ENCODE measurements at regions not wholly inside any gene's neighbourhood (a gene's known extent, or its start where the extent isn't known, plus 50 kb on each side); places are given as distances from the start of the nearest gene placed in this dataset.

GRCh38 chr21:32135401-32136363 is 143.2 kb downstream of the MIS18A start:
- Histone ChIP-seq H2BK5ac (ENCODE audit: insufficient read length, low read length) (no peak overlapping the region), H2AK5ac (ENCODE audit: insufficient read length, low read length) (no peak overlapping the region), H3K14ac (ENCODE audit: insufficient read depth, low read length) (no peak overlapping the region), H3K23me2 (ENCODE audit: insufficient read length, low read depth, low read length, poor library complexity, severe bottlenecking) (no peaks in the 10 kb centered on the region), H3K27ac (ENCODE audit: insufficient read length, low read depth, low read length) (no peak overlapping the region), H3K23ac (ENCODE audit: insufficient read length, low read depth, low read length) (no peak overlapping the region), H4K8ac (replicated peaks; ENCODE audit: insufficient read length, low read depth, low read length) (no peak overlapping the region), H2BK20ac (ENCODE audit: low read depth, low read length, poor library complexity, severe bottlenecking) (no peak overlapping the region), H3K4me2 (ENCODE audit: insufficient read depth, insufficient read length, low read length) (no peak overlapping the region), H3T11ph (ENCODE audit: low read length) (no peak overlapping the region), H3K79me2 (ENCODE audit: insufficient read depth, low read length) (no peaks in the 10 kb centered on the region), H2BK120ac (ENCODE audit: low read depth, low read length, poor library complexity, severe bottlenecking) (no peak overlapping the region), H3K18ac (ENCODE audit: insufficient read length, low read depth, low read length) (no peak overlapping the region), H2BK12ac (ENCODE audit: insufficient read length, low read depth, low read length) (no peak overlapping the region), H3K9ac (ENCODE audit: extremely low read depth, insufficient read length, low read length) (no peak overlapping the region), H3K4me1 (ENCODE audit: insufficient read depth, low read length) (no peaks in the 10 kb centered on the region), H4K5ac (ENCODE audit: insufficient read length, low read depth, low read length) (no peak overlapping the region), H3K79me1 (ENCODE audit: insufficient read depth, low read depth, low read length, poor library complexity, severe bottlenecking) (no peaks in the 10 kb centered on the region), H3K4ac (ENCODE audit: low read depth, low read length) (no peak overlapping the region), H4K20me1 (ENCODE audit: control insufficient read depth, insufficient read depth, insufficient read length) (no peaks in the 10 kb centered on the region), H4K91ac (ENCODE audit: insufficient read length, low read depth, low read length) (no peak overlapping the region), H2BK15ac (ENCODE audit: low read depth, low read length) (no peak overlapping the region), H3K9me3 (ENCODE audit: control insufficient read depth, low read depth, low read length) (no peaks in the 10 kb centered on the region), H2AFZ (ENCODE audit: low read length) (no peak overlapping the region), H3K27me3 (ENCODE audit: insufficient read depth, low read length) (no peaks in the 10 kb centered on the region), H3K56ac (ENCODE audit: insufficient read length, low read depth, low read length) (no peak overlapping the region)
- H3K27me3 Mint-ChIP-seq (ENCODE audit: low read depth), result no peaks in the 10 kb centered on the region; the same call in none of the 2 replicates
- TF ChIP-seq CTCF (conservative IDR thresholded peaks at IDR 0.05), result peak; percentile 34; the same call in 2 of the 3 replicates
- no peak overlapping the region for H3K27ac Mint-ChIP-seq
- no peak overlapping the region for H3K4me3 Mint-ChIP-seq
- peaks cover 0 to 4% (median 0%) of the 10 kb centered on the region in 3 experiments; a peak in 2 of 7 replicates for H3K36me3 Mint-ChIP-seq (ENCODE audit: insufficient read depth in 1 of 3, low read depth in 3 of 3)
- H3K4me1 Mint-ChIP-seq, result peaks cover 4 to 10% of the 10 kb centered on the region in 2 experiments
- peaks cover 0 to 9% of the 10 kb centered on the region in 2 experiments; a peak in 2 of 5 replicates for H3K9me3 Mint-ChIP-seq
- DNase-seq, result peak; percentile 20
- WGBS (ENCODE audit: extremely low coverage, insufficient read length, low lambda C conversion rate), result no CpG with 5 or more reads among the region's 16 CpGs
